ENCODE measurements at regions not wholly inside any gene's neighbourhood (a gene's known extent, or its start where the extent isn't known, plus 50 kb on each side); places are given as distances from the start of the nearest gene placed in this dataset.

GRCh38 chr13:109276261-109276660 is 510.1 kb downstream of the IRS2 start:
- Histone ChIP-seq H3K4ac (ENCODE audit: low read depth, low read length) (no peak overlapping the region), H3K56ac (ENCODE audit: insufficient read length, low read depth, low read length) (no peak overlapping the region), H3K27ac (ENCODE audit: insufficient read length, low read depth, low read length) (no peak overlapping the region), H3K9ac (ENCODE audit: extremely low read depth, insufficient read length, low read length) (no peak overlapping the region), H2AK5ac (ENCODE audit: insufficient read length, low read length) (no peak overlapping the region), H2BK5ac (ENCODE audit: insufficient read length, low read length) (no peak overlapping the region), H3K4me1 (ENCODE audit: insufficient read depth, low read length) (peaks cover 9% of the 10 kb centered on the region; the same call in 1 of the 2 replicates), H3K79me2 (ENCODE audit: insufficient read depth, low read length) (no peaks in the 10 kb centered on the region), H3K27me3 (ENCODE audit: insufficient read depth, low read length) (no peaks in the 10 kb centered on the region), H3K23me2 (ENCODE audit: insufficient read length, low read depth, low read length, poor library complexity, severe bottlenecking) (no peaks in the 10 kb centered on the region), H4K91ac (ENCODE audit: insufficient read length, low read depth, low read length) (no peak overlapping the region), H3K14ac (ENCODE audit: insufficient read depth, low read length) (no peak overlapping the region), H3K9me3 (ENCODE audit: control insufficient read depth, low read depth, low read length) (no peaks in the 10 kb centered on the region), H3K18ac (ENCODE audit: insufficient read length, low read depth, low read length) (no peak overlapping the region), H3T11ph (ENCODE audit: low read length) (no peak overlapping the region), H3K4me2 (ENCODE audit: insufficient read depth, insufficient read length, low read length) (no peak overlapping the region), H2BK20ac (ENCODE audit: low read depth, low read length, poor library complexity, severe bottlenecking) (no peak overlapping the region), H2BK120ac (ENCODE audit: low read depth, low read length, poor library complexity, severe bottlenecking) (no peak overlapping the region), H2BK12ac (ENCODE audit: insufficient read length, low read depth, low read length) (no peak overlapping the region), H4K20me1 (ENCODE audit: control insufficient read depth, insufficient read depth, insufficient read length) (no peaks in the 10 kb centered on the region), H3K79me1 (ENCODE audit: insufficient read depth, low read depth, low read length, poor library complexity, severe bottlenecking) (no peaks in the 10 kb centered on the region), H4K8ac (replicated peaks; ENCODE audit: insufficient read length, low read depth, low read length) (no peak overlapping the region), H2AFZ (ENCODE audit: low read length) (no peak overlapping the region), H4K5ac (ENCODE audit: insufficient read length, low read depth, low read length) (no peak overlapping the region), H2BK15ac (ENCODE audit: low read depth, low read length) (no peak overlapping the region), H3K23ac (ENCODE audit: insufficient read length, low read depth, low read length) (no peak overlapping the region)
- Mint-ChIP-seq H3K9me3 (no peaks in the 10 kb centered on the region; a peak in 1 of 5 replicates), H3K36me3 (ENCODE audit: insufficient read depth in 1 of 3, low read depth in 3 of 3) (peaks cover 0 to 12% (median 3%) of the 10 kb centered on the region in 3 experiments; a peak in 4 of 7 replicates), H3K27ac (peak overlapping the region; percentile 17 to 70 (median 23); a peak in 3 of 7 replicates), H3K4me3 (no peak overlapping the region), H3K4me1 (peaks cover 40 to 47% of the 10 kb centered on the region in 2 experiments), H3K27me3 (ENCODE audit: low read depth) (no peaks in the 10 kb centered on the region)
- DNase-seq: no peak
- no CpG with 5 or more reads among the region's 4 CpGs for WGBS (ENCODE audit: extremely low coverage, insufficient read length, low lambda C conversion rate)
- no peak for TF ChIP-seq CTCF (conservative IDR thresholded peaks at IDR 0.05)

Measured in H9 (cell line).